ENCODE measurements at regions not wholly inside any gene's neighbourhood (a gene's known extent, or its start where the extent isn't known, plus 50 kb on each side); places are given as distances from the start of the nearest gene placed in this dataset.

- TF ChIP-seq CTCF (IDR thresholded peaks at IDR 0.05; ENCODE audit: low read depth, low read length, poor library complexity, severe bottlenecking), result no peak
- TF ChIP-seq EZH2phosphoT487 (IDR thresholded peaks at IDR 0.05; ENCODE audit: borderline replicate concordance, low read length), result no peak
Measured at GRCh38 chr4:18934197-18934596, 912.6 kb upstream of the LCORL start.

Data from DOHH2 (cell line).